RPMI7951 (cell line): ENCODE measurements at regions not wholly inside any gene's neighbourhood (a gene's known extent, or its start where the extent isn't known, plus 50 kb on each side); places are given as distances from the start of the nearest gene placed in this dataset.
A peak's percentile ranks its signal among the peaks of the same experiment; 100 is the strongest.
"Not testable (repeated sequence)": the region's sequence is repeated elsewhere in the genome, so short reads cannot be mapped to it uniquely, and the experiment has no call there.

ENCODE experiments used
- DNase-seq: peaks from one replicate; pipeline ENCODE4 v3.0.0-alpha.2; 2012; ENCODE audit warnings: low read depth

GRCh38 chr5:89164703-89165102, 281.7 kb upstream of the MEF2C start:
- not testable (repeated sequence) for DNase-seq

DNA sequence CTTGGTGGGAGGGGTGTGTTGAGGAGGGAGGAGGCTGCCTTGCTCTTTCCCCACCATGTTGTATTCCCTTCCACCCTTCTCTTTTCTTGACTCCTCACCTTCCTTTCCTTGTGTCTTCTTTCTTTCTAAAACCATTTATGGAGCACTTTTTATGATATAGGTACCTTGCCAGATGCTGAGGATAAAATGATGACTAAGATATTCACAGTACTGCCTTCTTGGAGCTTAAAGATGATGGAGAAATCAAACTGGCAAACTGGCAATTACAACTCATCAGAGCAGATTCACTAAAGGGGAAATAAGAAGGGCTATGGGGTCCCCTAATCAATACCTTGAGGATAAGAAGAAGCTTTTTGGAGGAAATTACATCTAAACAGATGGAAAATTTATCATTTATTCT, 273.2 kb upstream of the MEF2C start:
- DNase-seq, result no peak

DNA sequence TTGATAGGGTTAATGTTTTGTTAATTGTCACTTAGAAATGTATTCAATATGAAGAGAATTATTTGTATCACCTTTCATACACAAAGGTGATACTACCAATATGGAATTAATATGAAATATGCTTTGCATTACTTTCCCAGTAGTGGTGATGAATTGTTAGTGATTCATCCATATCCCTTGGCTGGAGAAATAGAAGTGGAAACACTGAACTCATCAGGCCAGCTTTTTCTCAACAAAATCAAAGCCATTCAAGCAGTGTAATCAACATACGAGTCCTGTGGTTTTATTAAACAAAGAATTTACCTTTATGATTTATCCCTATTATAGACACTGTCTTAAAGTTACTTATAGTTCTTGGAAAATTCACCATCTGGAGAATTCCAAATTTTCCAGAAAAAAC, 264.0 kb upstream of the MEF2C start:
- DNase-seq, result no peak

DNA sequence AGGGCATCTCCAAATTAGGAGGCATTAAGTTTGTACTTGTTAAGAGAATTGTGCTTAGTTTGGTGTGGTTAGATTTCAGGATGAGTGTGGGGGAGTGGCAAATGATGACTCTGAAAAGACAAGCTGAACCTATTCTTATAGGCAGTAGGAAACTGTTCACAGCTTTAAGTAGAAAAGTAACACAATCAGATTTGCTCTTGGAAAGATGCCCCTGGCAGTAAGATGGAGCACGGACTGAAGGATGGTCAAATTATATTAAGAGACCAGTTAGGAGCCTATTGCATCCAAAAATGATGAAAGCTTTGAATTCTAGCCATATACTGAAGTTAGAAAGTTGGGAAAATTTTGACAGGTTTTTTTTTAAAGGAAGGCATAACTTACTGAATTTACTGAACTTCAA, 254.2 kb upstream of the MEF2C start:
- no peak for DNase-seq

DNA sequence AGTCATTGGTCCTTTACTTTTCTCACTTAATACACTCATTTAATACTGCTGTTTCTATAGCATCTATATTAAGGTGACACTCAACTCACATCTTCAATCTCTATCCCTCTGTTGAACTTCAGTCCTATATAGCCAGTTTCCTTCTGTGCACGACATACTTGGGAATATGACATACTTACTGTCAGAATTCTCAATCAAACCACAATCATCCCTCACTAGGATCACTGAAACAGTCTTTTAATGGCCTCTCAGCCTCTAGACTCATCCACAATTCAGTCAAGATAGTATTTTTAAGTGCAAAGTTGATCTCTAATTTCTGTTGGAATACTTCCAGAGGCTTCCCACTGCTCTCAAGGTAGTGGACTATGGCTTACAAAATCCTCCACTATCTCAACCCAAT, 251.0 kb upstream of the MEF2C start:
- DNase-seq, result no peak

GRCh38 chr5:89133129-89133528, 250.1 kb upstream of the MEF2C start:
- no peak for DNase-seq

DNA sequence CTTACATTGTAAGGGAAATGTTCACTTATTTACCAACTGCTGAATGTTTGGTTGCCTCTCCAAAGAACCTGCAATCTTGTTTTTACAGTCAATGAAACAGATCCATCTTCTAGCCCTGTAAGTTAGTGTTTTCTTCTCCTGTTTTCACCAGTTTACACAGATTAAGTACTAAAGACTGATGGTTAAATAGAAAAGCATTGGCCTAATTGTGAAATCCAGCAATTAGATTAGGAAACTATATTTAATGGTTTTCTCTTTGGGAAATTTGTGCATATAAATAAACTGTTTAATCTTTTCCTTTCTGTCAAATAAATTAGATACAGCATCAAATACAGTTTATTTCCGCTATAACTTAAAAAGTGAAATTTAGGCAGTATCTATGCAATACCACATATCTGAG, 247.9 kb upstream of the MEF2C start:
- DNase-seq, result no peak

DNA sequence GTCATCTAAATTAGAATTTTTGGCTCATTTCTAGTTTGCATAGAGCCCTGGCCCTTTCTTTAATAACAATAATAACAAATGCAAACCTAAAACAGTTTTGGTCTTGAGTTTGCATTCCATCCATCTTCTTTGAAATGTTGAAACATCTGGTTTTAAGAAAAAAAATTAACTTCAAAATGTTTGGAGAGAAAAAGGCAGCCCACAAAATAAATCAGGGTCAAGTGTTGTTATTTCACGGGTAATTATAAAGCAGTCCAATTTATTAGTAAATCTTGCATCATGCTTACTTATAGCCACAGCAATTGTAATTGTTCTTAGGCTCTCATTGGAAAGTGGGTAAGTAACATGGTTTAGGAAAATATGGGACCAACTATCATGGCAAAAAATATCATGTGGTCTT, 247.0 kb upstream of the MEF2C start:
- DNase-seq, result no peak

DNA sequence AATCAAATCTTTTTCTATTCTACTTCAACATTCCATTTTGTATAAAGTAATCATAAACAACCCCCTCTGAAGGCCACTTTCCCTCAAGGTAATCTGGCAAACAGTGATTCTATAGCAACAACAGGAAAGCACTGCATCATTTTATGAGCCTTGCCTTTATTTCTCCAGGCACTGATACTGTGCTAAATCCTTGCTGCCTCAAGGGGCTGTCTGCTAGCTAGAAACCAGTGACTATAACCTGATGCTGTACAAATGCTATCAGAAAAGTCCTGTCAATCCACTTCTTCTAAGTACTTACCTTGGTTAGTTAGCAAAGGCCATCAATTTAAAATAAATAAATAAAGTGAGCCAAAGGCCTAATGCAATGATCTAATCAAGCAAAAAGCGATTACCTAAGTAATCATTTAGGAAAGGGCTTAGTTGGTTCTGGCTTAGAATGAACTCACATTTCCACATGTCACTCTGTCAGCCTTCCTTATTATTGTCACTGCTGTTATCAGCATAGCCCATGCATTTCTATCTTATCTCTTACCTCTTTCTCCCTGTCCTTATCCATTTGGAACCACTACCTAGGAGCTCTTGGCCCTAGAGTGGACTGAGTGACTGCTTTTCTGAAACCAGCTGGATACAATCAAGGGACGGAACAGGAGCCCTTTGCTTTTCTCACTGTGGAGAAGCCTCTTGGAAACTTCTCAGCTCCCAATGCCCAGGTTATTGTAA, 246.1 kb upstream of the MEF2C start:
- no peak for DNase-seq

- no peak for DNase-seq
These were observed 245.1 kb upstream of the MEF2C start for GRCh38 chr5:89128092-89128491.

DNA sequence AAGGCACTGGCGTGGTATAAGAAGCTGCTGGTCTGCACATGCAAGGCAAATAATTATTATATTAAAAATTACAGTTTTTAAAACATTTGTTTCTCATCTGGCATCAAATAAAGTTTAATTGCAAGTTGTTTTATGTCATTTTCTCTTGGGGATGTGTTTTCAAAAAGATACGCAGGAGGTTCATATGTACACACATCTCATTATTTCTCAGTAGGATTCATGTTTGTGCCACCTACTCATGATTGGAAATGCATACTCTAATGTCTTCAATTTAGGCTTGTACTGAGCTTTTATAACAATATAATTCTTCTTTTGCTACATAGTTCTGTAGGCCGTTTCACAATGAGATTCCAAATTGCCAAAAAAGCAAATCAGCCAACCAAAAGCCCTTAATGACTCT, 244.2 kb upstream of the MEF2C start:
- no peak for DNase-seq

GRCh38 chr5:89125372-89125771, 242.4 kb upstream of the MEF2C start:
- no peak for DNase-seq

DNA sequence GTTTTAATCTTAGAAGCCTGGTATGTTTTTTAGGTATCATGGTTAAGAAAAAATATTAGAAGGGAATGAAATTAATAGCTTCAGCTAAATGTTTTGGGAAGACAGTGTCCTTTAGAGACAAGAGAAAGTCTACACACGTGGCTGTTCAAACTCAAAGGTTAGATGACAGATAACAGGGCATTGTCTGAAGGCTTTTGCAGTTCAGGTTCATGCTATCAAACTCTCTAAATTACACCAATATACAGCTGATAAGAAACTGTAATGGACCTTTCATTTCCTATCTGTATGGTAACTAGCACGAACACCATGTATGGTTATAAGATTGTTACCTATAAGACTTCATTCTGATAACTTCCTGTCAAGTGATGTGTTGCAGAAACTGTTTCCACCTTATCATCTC, 240.6 kb upstream of the MEF2C start:
- no peak for DNase-seq

- DNase-seq, result no peak
These were observed 237.7 kb upstream of the MEF2C start for GRCh38 chr5:89120719-89121118.

GRCh38 chr5:89117124-89117644, 234.2 kb upstream of the MEF2C start:
- DNase-seq, result peak; percentile 72

GRCh38 chr5:89110916-89111646, 228.1 kb upstream of the MEF2C start:
- peak; percentile 65 for DNase-seq

- no peak for DNase-seq
These were observed 223.5 kb upstream of the MEF2C start for GRCh38 chr5:89106480-89106879.

GRCh38 chr5:89105836-89106235, 222.9 kb upstream of the MEF2C start:
- peak; percentile 82 for DNase-seq

- peak; percentile 78 for DNase-seq
These were observed 222.2 kb upstream of the MEF2C start for GRCh38 chr5:89105171-89105695.

- DNase-seq, result no peak
These were observed 215.3 kb upstream of the MEF2C start for GRCh38 chr5:89098199-89098756.

- no peak for DNase-seq
These were observed 214.1 kb upstream of the MEF2C start for GRCh38 chr5:89097103-89097502.

DNA sequence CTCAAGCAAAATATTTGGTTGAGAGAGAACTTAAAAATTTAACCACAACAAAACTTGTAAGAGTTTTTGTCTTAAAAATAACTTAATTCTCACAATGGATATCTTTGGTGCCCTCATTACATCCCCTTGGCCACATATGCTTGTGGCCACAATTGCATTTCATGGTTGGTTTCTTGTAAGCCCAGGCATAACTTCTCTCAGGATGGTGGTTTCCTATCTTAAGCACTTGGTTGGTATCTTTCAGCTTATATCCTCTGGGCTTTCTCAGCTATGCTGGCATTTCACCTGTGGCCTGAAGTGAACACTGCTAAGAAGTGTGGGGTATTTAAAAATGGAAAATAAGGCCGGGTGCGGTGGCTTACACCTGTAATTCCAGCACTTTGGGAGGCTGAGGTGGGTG, 212.4 kb upstream of the MEF2C start:
- no peak for DNase-seq

GRCh38 chr5:89090037-89090436, 207.1 kb upstream of the MEF2C start:
- DNase-seq, result no peak
